ENCODE measurements at regions not wholly inside any gene's neighbourhood (a gene's known extent, or its start where the extent isn't known, plus 50 kb on each side); places are given as distances from the start of the nearest gene placed in this dataset.

DNA sequence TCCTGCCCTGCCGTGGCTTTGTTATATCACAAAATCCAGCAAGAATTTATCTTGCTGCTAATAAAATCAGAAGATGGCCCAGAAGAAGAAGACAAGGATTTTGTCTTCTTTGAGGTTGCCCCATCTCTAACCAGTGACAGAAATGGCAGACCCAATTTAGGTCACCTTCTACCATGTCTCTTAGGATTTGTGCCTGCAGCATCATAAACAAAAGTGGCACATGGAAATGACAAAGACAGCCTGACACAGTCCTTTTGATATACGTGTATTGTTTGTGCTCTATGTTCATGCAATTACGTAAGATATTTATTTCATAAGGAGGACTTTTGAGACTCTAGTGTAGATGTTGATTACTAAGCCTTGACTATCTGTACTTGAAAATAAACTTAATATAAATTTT lies 135.9 kb upstream of the TMTC4 start:
- TF ChIP-seq POLR2A (IDR thresholded peaks at IDR 0.05), result no peak
- TF ChIP-seq, protein P1, sequence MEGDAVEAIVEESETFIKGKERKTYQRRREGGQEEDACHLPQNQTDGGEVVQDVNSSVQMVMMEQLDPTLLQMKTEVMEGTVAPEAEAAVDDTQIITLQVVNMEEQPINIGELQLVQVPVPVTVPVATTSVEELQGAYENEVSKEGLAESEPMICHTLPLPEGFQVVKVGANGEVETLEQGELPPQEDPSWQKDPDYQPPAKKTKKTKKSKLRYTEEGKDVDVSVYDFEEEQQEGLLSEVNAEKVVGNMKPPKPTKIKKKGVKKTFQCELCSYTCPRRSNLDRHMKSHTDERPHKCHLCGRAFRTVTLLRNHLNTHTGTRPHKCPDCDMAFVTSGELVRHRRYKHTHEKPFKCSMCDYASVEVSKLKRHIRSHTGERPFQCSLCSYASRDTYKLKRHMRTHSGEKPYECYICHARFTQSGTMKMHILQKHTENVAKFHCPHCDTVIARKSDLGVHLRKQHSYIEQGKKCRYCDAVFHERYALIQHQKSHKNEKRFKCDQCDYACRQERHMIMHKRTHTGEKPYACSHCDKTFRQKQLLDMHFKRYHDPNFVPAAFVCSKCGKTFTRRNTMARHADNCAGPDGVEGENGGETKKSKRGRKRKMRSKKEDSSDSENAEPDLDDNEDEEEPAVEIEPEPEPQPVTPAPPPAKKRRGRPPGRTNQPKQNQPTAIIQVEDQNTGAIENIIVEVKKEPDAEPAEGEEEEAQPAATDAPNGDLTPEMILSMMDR (IDR thresholded peaks at IDR 0.05), result no peak
- WGBS, 2 donors, result 89 to 90% methylated on average over 3 of the region's 3 CpGs
- Histone ChIP-seq H3K27ac (no peak overlapping the region), H3K36me3 (ENCODE audit: low read depth, missing control alignments) (no peaks in the 10 kb centered on the region), H3K4me3 (no peak overlapping the region), H3K4me1 (no peaks in the 10 kb centered on the region), H3K27me3 (no peaks in the 10 kb centered on the region), H3K9me3 (no peaks in the 10 kb centered on the region)
- DNase-seq, result no peak
- intact Hi-C loops (cut with DNase I; ENCODE audit: low total_unique reads), result no loop called here

DNA sequence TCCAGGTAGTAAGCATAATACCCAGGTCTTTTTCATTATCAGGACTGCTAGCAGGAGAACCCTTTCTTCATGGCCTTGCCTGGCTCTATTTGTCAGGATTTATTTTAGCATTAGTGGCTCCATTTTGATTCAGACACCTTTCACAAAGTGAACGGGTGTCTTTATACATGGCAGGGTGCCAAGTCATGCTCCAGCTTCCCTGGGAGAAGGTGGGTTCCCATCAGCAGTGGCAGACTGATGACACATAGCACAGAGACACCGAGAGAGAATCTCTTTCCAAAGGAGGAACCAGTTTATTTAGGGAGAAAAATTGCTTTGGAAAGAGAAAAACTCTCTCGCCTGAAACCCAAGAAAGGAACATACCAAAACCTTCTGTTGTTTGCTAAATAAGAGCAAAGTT lies 135.3 kb upstream of the TMTC4 start:
- Histone ChIP-seq H3K4me1 (no peaks in the 10 kb centered on the region), H3K9me3 (no peaks in the 10 kb centered on the region), H3K36me3 (ENCODE audit: low read depth, missing control alignments) (no peaks in the 10 kb centered on the region), H3K27me3 (no peaks in the 10 kb centered on the region), H3K27ac (no peak overlapping the region), H3K4me3 (no peak overlapping the region)
- no peak for DNase-seq
- intact Hi-C loops (cut with DNase I; ENCODE audit: low total_unique reads), result no loop called here
- WGBS, 2 donors, result 61 to 71% methylated on average over 3 of the region's 3 CpGs
- no peak for TF ChIP-seq POLR2A (IDR thresholded peaks at IDR 0.05)
- TF ChIP-seq, protein P1 (IDR thresholded peaks at IDR 0.05), result no peak

DNA sequence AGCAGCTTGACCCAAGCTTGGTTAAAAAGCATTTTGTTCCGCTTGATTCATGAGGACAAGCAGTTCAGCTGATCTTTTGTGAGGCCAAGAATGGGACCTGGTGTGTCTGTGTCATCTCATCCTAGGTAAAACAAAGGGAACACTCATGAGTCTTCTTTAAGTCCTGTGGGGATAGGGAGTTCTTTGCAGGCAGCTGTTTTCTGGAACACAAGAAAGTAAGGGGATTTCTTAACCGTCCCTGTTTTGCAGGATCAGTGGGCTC lies 134.5 kb upstream of the TMTC4 start:
- no peaks in the 10 kb centered on the region for H3K4me1 ChIP-seq
- intact Hi-C loops (cut with DNase I; ENCODE audit: low total_unique reads), result no loop called here
- no peaks in the 10 kb centered on the region for H3K27me3 ChIP-seq
- TF ChIP-seq, protein P1 (IDR thresholded peaks at IDR 0.05), result no peak
- TF ChIP-seq POLR2A (IDR thresholded peaks at IDR 0.05), result no peak
- DNase-seq, result no peak
- no peaks in the 10 kb centered on the region for H3K9me3 ChIP-seq
- H3K27ac ChIP-seq, result no peak overlapping the region
- no peaks in the 10 kb centered on the region for H3K36me3 ChIP-seq (ENCODE audit: low read depth, missing control alignments)
- WGBS, 2 donors, result 62 to 77% methylated on average over 2 of the region's 2 CpGs
- no peak overlapping the region for H3K4me3 ChIP-seq

DNA sequence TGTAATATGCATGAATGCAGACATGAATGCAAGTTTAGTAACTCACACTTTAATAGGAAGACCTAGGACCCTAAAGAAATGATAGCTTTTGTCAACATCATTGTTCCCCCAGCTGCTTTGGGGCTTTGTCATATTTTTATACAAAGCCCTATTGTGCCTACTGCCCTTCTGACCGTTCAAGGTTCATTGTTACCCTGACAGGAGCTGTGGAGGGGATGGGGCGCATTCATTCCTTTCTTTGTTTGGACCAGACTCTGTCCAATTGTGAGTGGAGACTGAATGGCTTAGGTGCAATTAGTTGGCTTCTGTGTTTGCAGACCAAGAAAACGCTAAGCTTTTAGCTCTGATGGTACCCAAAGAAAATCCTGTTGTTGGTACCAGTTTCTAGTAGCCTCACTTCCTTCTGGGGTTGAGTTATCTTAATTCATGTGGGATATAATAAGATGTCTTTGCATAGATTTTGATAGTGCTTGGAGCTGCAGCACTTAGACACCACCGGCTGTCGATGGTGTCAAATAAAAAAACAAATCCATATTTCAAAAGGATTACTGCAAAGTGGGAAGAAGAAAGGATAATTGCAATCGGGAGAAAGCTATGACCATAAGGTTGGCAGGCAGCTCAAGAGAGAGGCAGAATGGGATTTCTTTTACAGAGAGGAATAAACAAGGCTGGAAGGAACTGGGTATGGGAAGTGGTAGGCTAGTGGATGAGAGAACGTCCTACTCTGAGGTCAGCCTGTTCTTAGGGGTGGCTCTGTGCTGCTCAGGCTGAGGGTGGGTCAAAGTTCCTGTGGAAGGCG lies 133.9 kb upstream of the TMTC4 start:
- H3K36me3 ChIP-seq (ENCODE audit: low read depth, missing control alignments), result no peaks in the 10 kb centered on the region
- TF ChIP-seq POLR2A (IDR thresholded peaks at IDR 0.05), result no peak
- TF ChIP-seq, protein P1 (IDR thresholded peaks at IDR 0.05), result no peak
- no peak for DNase-seq
- no peak overlapping the region for H3K4me3 ChIP-seq
- no peaks in the 10 kb centered on the region for H3K27me3 ChIP-seq
- no peaks in the 10 kb centered on the region for H3K4me1 ChIP-seq
- no peaks in the 10 kb centered on the region for H3K9me3 ChIP-seq
- H3K27ac ChIP-seq, result no peak overlapping the region
- intact Hi-C loops (cut with DNase I; ENCODE audit: low total_unique reads), result no loop called here
- WGBS, 2 donors, result 60 to 71% methylated on average over 8 of the region's 8 CpGs

DNA sequence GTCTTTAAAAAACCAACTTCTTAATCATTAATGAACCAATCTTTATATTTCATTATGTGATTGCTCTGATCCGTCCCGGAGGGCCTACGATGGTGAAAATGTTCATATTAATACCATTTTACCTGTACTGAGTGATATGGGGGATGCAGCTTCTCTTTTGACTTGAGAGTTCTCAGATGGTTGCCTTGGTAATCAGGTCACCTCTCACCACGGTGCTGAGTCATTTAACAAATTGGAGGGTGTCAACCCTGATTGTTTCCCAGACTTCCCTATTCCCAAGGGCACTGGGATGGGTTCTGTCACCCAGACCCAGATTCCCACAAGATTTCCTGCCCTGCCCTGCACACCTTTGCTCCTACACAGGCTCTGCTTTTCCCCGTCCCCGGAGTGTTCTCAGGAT lies 128.5 kb upstream of the TMTC4 start:
- no peak for TF ChIP-seq POLR2A (IDR thresholded peaks at IDR 0.05)
- TF ChIP-seq, protein P1 (IDR thresholded peaks at IDR 0.05), result no peak
- Histone ChIP-seq H3K27ac (no peak overlapping the region), H3K4me1 (no peaks in the 10 kb centered on the region), H3K9me3 (no peaks in the 10 kb centered on the region), H3K27me3 (no peaks in the 10 kb centered on the region), H3K4me3 (no peak overlapping the region), H3K36me3 (ENCODE audit: low read depth, missing control alignments) (no peaks in the 10 kb centered on the region)
- DNase-seq, result no peak
- intact Hi-C loops (cut with DNase I; ENCODE audit: low total_unique reads), result no loop called here
- 63 to 77% methylated on average over 6 of the region's 6 CpGs for WGBS, 2 donors
